ENCODE measurements at regions not wholly inside any gene's neighbourhood (a gene's known extent, or its start where the extent isn't known, plus 50 kb on each side); places are given as distances from the start of the nearest gene placed in this dataset.

- TF ChIP-seq, protein P1, sequence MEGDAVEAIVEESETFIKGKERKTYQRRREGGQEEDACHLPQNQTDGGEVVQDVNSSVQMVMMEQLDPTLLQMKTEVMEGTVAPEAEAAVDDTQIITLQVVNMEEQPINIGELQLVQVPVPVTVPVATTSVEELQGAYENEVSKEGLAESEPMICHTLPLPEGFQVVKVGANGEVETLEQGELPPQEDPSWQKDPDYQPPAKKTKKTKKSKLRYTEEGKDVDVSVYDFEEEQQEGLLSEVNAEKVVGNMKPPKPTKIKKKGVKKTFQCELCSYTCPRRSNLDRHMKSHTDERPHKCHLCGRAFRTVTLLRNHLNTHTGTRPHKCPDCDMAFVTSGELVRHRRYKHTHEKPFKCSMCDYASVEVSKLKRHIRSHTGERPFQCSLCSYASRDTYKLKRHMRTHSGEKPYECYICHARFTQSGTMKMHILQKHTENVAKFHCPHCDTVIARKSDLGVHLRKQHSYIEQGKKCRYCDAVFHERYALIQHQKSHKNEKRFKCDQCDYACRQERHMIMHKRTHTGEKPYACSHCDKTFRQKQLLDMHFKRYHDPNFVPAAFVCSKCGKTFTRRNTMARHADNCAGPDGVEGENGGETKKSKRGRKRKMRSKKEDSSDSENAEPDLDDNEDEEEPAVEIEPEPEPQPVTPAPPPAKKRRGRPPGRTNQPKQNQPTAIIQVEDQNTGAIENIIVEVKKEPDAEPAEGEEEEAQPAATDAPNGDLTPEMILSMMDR (IDR thresholded peaks at IDR 0.05; ENCODE audit: insufficient read depth, low read length) = no peak
- no peak overlapping the region for H3K4me3 ChIP-seq (ENCODE audit: low read depth, low read length)
- no peak for DNase-seq (ENCODE audit: low read depth)
These were observed 72.8 kb upstream of the FAM20C start for GRCh38 chr7:119392-120163.

DNA sequence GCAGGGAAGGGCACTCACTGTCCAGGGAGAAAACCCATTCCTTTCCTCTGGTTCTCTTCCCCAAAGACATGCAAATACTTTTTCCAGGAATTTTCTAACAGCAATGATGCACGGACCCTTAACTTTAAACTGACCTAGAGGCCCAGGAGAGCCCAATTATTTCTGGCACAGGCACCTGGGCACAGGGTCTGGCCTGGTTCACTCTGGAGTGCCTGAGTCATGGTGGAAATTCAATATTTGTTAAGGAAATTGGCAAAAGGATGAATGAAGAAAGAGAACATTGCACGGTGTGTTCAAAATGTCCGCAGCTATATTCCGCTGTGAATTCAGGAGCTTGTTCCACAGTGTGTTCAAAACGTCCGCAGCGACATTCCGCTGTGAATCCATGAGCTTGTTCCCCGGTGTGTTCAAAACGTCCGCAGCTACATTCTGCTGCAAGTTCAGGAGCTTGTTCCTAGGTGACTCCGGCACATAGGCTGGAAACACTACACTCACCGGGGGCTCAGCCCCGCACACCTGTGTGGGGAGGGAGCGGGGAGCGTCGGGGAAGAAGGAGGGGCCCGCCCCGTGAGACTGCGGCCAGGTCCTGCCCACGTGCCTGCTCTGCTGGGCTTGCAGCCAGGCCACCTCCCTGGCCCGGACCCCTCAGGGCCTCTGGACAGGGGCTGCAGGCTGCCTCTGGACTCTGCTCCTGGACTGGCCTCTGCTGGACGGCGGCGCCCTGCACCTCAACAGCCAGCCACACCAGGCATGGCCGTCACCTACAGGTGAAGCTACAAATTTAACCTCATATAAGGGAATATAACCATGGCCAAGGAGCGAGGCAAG is 72.0 kb upstream of the FAM20C start:
- no peak for DNase-seq (ENCODE audit: low read depth)
- TF ChIP-seq, protein P1 (IDR thresholded peaks at IDR 0.05; ENCODE audit: insufficient read depth, low read length) = no peak
- H3K4me3 ChIP-seq (ENCODE audit: low read depth, low read length) = no peak overlapping the region

GRCh38 chr7:121002-121785 is 71.2 kb upstream of the FAM20C start:
- TF ChIP-seq, protein P1 (IDR thresholded peaks at IDR 0.05; ENCODE audit: insufficient read depth, low read length) = no peak
- H3K4me3 ChIP-seq (ENCODE audit: low read depth, low read length) = no peak overlapping the region
- DNase-seq (ENCODE audit: low read depth) = no peak

DNA sequence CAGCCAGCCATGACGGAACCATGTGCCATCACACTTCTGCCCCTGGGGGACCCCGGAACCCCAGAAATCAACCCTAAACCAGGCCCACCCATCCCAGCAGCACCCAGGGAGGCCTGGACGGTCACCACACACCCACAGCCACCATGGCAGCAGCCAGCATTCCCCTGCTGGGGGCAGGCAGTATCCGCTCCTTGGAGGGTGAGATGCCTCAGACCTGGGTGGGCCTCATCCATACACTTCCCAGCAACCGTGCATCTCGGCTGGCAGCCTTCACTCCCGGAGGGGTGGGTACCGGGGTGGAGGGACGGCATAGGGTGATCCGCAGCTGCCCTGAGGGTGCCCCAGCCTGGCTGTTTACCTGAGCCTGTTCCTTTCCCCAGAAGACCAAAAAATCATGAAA is 69.1 kb upstream of the FAM20C start:
- H3K4me3 ChIP-seq (ENCODE audit: low read depth, low read length) = no peak overlapping the region
- TF ChIP-seq, protein P1 (IDR thresholded peaks at IDR 0.05; ENCODE audit: insufficient read depth, low read length) = no peak
- no peak for DNase-seq (ENCODE audit: low read depth)

DNA sequence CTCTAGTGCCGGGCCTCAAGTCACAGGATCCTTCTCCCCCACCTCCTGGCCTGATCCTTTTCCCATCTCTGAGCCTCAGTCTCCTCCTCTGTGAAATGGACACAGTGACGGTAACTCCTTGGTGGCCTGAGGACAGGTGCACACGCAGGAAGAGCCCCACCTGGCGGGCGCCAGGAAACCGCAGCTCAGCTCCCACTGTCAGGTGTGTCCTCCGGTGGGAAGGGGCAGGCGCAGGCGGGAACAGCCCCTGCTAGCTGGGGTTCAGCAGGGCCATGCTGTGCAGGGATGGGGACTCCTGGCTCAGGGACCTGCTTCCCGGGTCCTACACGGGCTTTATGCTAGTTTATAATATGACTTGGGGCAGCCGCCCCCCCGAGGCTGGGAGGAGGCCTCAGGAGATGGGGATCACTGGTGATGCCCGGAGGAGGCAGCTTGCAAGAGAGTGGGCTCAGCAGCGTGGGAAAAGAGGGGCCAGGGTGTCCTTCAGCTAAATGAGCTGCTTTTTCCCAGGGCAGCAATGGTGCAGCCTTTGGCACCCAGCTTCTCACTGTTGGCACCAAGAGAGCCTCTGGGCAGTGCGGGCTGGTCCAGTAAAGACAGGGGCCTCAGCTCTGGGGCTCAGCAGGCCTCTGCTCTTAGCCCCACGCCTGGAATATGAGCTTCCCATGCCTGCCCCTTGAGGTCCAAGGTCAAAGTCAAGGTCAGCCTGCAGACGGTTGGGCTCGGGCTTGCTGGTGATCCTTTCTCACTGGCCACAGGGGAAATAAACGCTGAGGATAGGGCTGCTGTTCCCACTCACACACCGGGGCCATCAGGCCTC is 68.0 kb upstream of the FAM20C start:
- H3K4me3 ChIP-seq (ENCODE audit: low read depth, low read length) = no peak overlapping the region
- TF ChIP-seq, protein P1 (IDR thresholded peaks at IDR 0.05; ENCODE audit: insufficient read depth, low read length) = no peak

GRCh38 chr7:125061-125475 is 67.3 kb upstream of the FAM20C start:
- no peak overlapping the region for H3K4me3 ChIP-seq (ENCODE audit: low read depth, low read length)
- DNase-seq (ENCODE audit: low read depth) = no peak
- TF ChIP-seq, protein P1 (IDR thresholded peaks at IDR 0.05; ENCODE audit: insufficient read depth, low read length) = no peak

More for the DNA sequence above, 68.0 kb upstream of the FAM20C start:
- no peak for DNase-seq (ENCODE audit: low read depth)
